ENCODE measurements at regions not wholly inside any gene's neighbourhood (a gene's known extent, or its start where the extent isn't known, plus 50 kb on each side); places are given as distances from the start of the nearest gene placed in this dataset.

DNA sequence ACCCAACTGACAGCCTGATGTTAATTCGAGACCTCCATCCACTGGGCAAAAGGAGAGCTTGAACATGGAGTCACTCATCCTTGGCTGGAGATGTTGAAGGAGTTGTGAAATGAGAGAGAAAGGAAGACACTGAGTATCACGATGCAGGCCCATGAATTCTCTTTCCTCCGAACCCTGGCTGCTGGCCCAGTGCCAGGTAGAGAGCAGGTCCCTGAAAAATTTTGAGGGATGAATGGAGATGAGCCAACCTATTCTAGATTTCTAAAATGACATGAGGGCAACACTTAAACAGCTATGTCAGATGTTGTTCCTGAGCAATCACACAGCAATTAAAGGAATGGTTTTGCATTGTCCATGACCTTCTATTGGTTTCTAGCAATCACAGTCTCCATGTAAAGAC, 355.1 kb upstream of the ZMIZ1 start:
- H3K4me2 ChIP-seq = no peak overlapping the region
- no TSS peak for BruUV-seq (replicated peaks)
- TF ChIP-seq EZH2 (IDR thresholded peaks at IDR 0.05; ENCODE audit: low read depth) = no peak
- TF ChIP-seq, protein P1, sequence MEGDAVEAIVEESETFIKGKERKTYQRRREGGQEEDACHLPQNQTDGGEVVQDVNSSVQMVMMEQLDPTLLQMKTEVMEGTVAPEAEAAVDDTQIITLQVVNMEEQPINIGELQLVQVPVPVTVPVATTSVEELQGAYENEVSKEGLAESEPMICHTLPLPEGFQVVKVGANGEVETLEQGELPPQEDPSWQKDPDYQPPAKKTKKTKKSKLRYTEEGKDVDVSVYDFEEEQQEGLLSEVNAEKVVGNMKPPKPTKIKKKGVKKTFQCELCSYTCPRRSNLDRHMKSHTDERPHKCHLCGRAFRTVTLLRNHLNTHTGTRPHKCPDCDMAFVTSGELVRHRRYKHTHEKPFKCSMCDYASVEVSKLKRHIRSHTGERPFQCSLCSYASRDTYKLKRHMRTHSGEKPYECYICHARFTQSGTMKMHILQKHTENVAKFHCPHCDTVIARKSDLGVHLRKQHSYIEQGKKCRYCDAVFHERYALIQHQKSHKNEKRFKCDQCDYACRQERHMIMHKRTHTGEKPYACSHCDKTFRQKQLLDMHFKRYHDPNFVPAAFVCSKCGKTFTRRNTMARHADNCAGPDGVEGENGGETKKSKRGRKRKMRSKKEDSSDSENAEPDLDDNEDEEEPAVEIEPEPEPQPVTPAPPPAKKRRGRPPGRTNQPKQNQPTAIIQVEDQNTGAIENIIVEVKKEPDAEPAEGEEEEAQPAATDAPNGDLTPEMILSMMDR (conservative IDR thresholded peaks at IDR 0.05) = no peak
- H2AFZ ChIP-seq = no peak overlapping the region
- H3K4me1 ChIP-seq (replicated peaks; ENCODE audit: insufficient read depth) = no peaks in the 10 kb centered on the region
- ChIA-PET POLR2A (ENCODE audit: unreplicated experiment) (no interaction called here), CTCF (no interaction called here)
- no peaks in the 10 kb centered on the region for H4K20me1 ChIP-seq (ENCODE audit: insufficient read depth)
- H3F3A ChIP-seq (ENCODE audit: insufficient read depth, low read depth) = no peaks in the 10 kb centered on the region
- intact Hi-C loops (cut with micrococcal nuclease; ENCODE audit: unreplicated experiment) = no loop called here
- no peak overlapping the region for H3K27ac ChIP-seq
- no peaks in the 10 kb centered on the region for H3K27me3 ChIP-seq (ENCODE audit: insufficient read depth, low read depth)
- H3K79me2 ChIP-seq (ENCODE audit: low read depth) = no peaks in the 10 kb centered on the region
- DNase-seq = no peak
- H3K4me3 ChIP-seq = no peak overlapping the region
- H3K36me3 ChIP-seq (ENCODE audit: low read depth) = no peaks in the 10 kb centered on the region
- no peaks in the 10 kb centered on the region for H3K9me2 ChIP-seq (ENCODE audit: insufficient read depth)
- H3K9me3 ChIP-seq (ENCODE audit: insufficient read depth, low read depth) = no peaks in the 10 kb centered on the region

GRCh38 chr10:78714225-78714624, 354.5 kb upstream of the ZMIZ1 start:
- Histone ChIP-seq H3K36me3 (ENCODE audit: low read depth) (no peaks in the 10 kb centered on the region), H2AFZ (no peak overlapping the region), H3K4me1 (replicated peaks; ENCODE audit: insufficient read depth) (no peaks in the 10 kb centered on the region), H3K27ac (no peak overlapping the region), H3K27me3 (ENCODE audit: insufficient read depth, low read depth) (no peaks in the 10 kb centered on the region), H3K9me2 (ENCODE audit: insufficient read depth) (no peaks in the 10 kb centered on the region), H3F3A (ENCODE audit: insufficient read depth, low read depth) (no peaks in the 10 kb centered on the region), H3K79me2 (ENCODE audit: low read depth) (no peaks in the 10 kb centered on the region), H3K4me3 (no peak overlapping the region), H3K9me3 (ENCODE audit: insufficient read depth, low read depth) (no peaks in the 10 kb centered on the region), H3K4me2 (no peak overlapping the region), H4K20me1 (ENCODE audit: insufficient read depth) (no peaks in the 10 kb centered on the region)
- intact Hi-C loops (cut with micrococcal nuclease; ENCODE audit: unreplicated experiment) = no loop called here
- BruUV-seq (replicated peaks) = no TSS peak
- TF ChIP-seq, protein P1 (conservative IDR thresholded peaks at IDR 0.05) = no peak
- TF ChIP-seq EZH2 (IDR thresholded peaks at IDR 0.05; ENCODE audit: low read depth) = no peak
- ChIA-PET POLR2A (ENCODE audit: unreplicated experiment) (no interaction called here), CTCF (no interaction called here)
- no peak for DNase-seq

GRCh38 chr10:78715435-78715834, 353.3 kb upstream of the ZMIZ1 start:
- no peaks in the 10 kb centered on the region for H4K20me1 ChIP-seq (ENCODE audit: insufficient read depth)
- H3K27ac ChIP-seq = no peak overlapping the region
- no peak overlapping the region for H3K4me2 ChIP-seq
- H3K4me1 ChIP-seq (replicated peaks; ENCODE audit: insufficient read depth) = no peaks in the 10 kb centered on the region
- H3K36me3 ChIP-seq (ENCODE audit: low read depth) = no peaks in the 10 kb centered on the region
- intact Hi-C loops (cut with micrococcal nuclease; ENCODE audit: unreplicated experiment) = no loop called here
- H3K9me2 ChIP-seq (ENCODE audit: insufficient read depth) = no peaks in the 10 kb centered on the region
- DNase-seq = peak in 1 of 2 experiments; percentile 65
- H3K4me3 ChIP-seq = no peak overlapping the region
- no TSS peak for BruUV-seq (replicated peaks)
- H2AFZ ChIP-seq = no peak overlapping the region
- H3K27me3 ChIP-seq (ENCODE audit: insufficient read depth, low read depth) = no peaks in the 10 kb centered on the region
- TF ChIP-seq, protein P1 (conservative IDR thresholded peaks at IDR 0.05) = no peak
- no peak for TF ChIP-seq EZH2 (IDR thresholded peaks at IDR 0.05; ENCODE audit: low read depth)
- H3F3A ChIP-seq (ENCODE audit: insufficient read depth, low read depth) = no peaks in the 10 kb centered on the region
- no peaks in the 10 kb centered on the region for H3K79me2 ChIP-seq (ENCODE audit: low read depth)
- H3K9me3 ChIP-seq (ENCODE audit: insufficient read depth, low read depth) = no peaks in the 10 kb centered on the region
- POLR2A ChIA-PET (ENCODE audit: unreplicated experiment) = no interaction called here
- CTCF ChIA-PET = no interaction called here

Data from PC-9 (cell line).